SK-N-SH (cell line): ENCODE measurements at regions not wholly inside any gene's neighbourhood (a gene's known extent, or its start where the extent isn't known, plus 50 kb on each side); places are given as distances from the start of the nearest gene placed in this dataset.

Experiments
- CTCF ChIA-PET: fragments of 300-600, 350-600 bp; formaldehyde crosslinking; extraction: SDS; loops from one replicate; lab custom pipeline; 2021; lab: Yijun Ruan, JAX
- POLR2A ChIA-PET: fragments of 350-600 bp; sonication (Branson Sonifier 250); formaldehyde crosslinking; extraction: SDS; loops from one replicate; lab custom pipeline; 2020; ENCODE audit warnings: antibody characterized with exemption, inconsistent platforms; lab: Yijun Ruan, JAX
- DNase-seq: peaks from one replicate; pipeline ENCODE4 v3.0.0; 2012
- H2AFZ ChIP-seq: fragments of 200-600 bp; sonication (generic); 2 replicates; pipeline ENCODE4 v1.8.1; 2016; ENCODE audit warnings: antibody characterized with exemption, mild to moderate bottlenecking, low read depth
- H3F3A ChIP-seq: fragments of 200-600 bp; sonication (generic); replicated peaks from 2 replicates; pipeline ENCODE3; 2016; ENCODE audit warnings: antibody characterized with exemption, mild to moderate bottlenecking; ENCODE audit not compliant: insufficient read depth
- H3K27ac ChIP-seq, 2 experiments: fragments of 200-500 bp in 1 of 2; fragments of 200-600 bp in 1 of 2; sonication (Bioruptor generic) in 1 of 2; sonication (generic), shearing (Covaris generic) in 1 of 2; 2 replicates each; pipeline versions ENCODE4 v1.5.1 to v1.6.1; 2014 to 2016; ENCODE audit warnings: low read depth in 2 of 2, inconsistent platforms in 1 of 2, low read length in 1 of 2, mild to moderate bottlenecking in 1 of 2, mixed read lengths in 1 of 2
- H3K27me3 ChIP-seq: fragments of 200-600 bp; sonication (generic), shearing (Covaris generic); 2 replicates; pipeline ENCODE4 v1.6.1; 2016; ENCODE audit warnings: mixed run types; ENCODE audit not compliant: insufficient read depth
- H3K36me3 ChIP-seq, 2 experiments: fragments of 200-500 bp in 1 of 2; fragments of 200-600 bp in 1 of 2; sonication (Bioruptor generic) in 1 of 2; sonication (generic) in 1 of 2; replicated peaks in 1 of 2; 2 replicates each; pipeline versions ENCODE3 to v1.5.1; 2014 to 2016; ENCODE audit warnings: low read length in 1 of 2, mild to moderate bottlenecking in 1 of 2; ENCODE audit not compliant: insufficient read depth in 2 of 2, control insufficient read depth in 1 of 2
- H3K4me1 ChIP-seq, 2 experiments: fragments of 200-500 bp in 1 of 2; fragments of 200-600 bp in 1 of 2; sonication (Bioruptor generic) in 1 of 2; sonication (generic), shearing (Covaris generic) in 1 of 2; 2 replicates each; pipeline versions ENCODE4 v1.5.1 to v1.6.1; 2014 to 2016; ENCODE audit warnings: low read depth in 1 of 2, low read length in 1 of 2, mixed run types in 1 of 2; ENCODE audit not compliant: insufficient read depth in 2 of 2, control insufficient read depth in 1 of 2
- H3K4me2 ChIP-seq: fragments of 200-600 bp; sonication (generic), shearing (Covaris generic); 2 replicates; pipeline ENCODE4 v1.6.1; 2017; ENCODE audit warnings: mixed run types
- H3K4me3 ChIP-seq, 2 experiments: fragments of 200-500 bp in 1 of 2; fragments of 200-600 bp in 1 of 2; sonication (Bioruptor generic) in 1 of 2; sonication (generic), shearing (Covaris generic) in 1 of 2; 2 replicates each; pipeline versions ENCODE4 v1.5.1 to v1.8.1; 2014 to 2016; ENCODE audit warnings: low read depth in 2 of 2, inconsistent platforms in 1 of 2, low read length in 1 of 2, mild to moderate bottlenecking in 1 of 2, mixed read lengths in 1 of 2, moderate library complexity in 1 of 2
- H3K79me2 ChIP-seq: fragments of 200-600 bp; sonication (generic); 2 replicates; pipeline ENCODE4 v1.8.1; 2017; ENCODE audit warnings: mild to moderate bottlenecking; ENCODE audit not compliant: insufficient read depth
- H3K9ac ChIP-seq: fragments of 200-600 bp; sonication (generic); 2 replicates; pipeline ENCODE4 v1.6.1; 2017; ENCODE audit warnings: mixed run types
- H3K9me2 ChIP-seq: fragments of 200-600 bp; sonication (generic); 2 replicates; pipeline ENCODE4 v1.6.1; 2017; ENCODE audit warnings: mixed run types
- H3K9me3 ChIP-seq: fragments of 200-600 bp; sonication (generic); 2 replicates; pipeline ENCODE4 v1.6.1; 2017; ENCODE audit warnings: mixed run types, mild to moderate bottlenecking, moderate library complexity
- H4K20me1 ChIP-seq: fragments of 200-600 bp; sonication (generic); 2 replicates; pipeline ENCODE4 v1.6.1; 2017; ENCODE audit warnings: mild to moderate bottlenecking, mixed run types; ENCODE audit not compliant: insufficient read depth
- CHD2 ChIP-seq: fragments of 150-350 bp; IDR thresholded peaks from 2 replicates; pipeline ENCODE4 v1.6.1; 2018; ENCODE audit warnings: low read length; ENCODE audit not compliant: partially characterized antibody
- CTCF ChIP-seq: fragments of 200-600 bp; sonication (generic); IDR thresholded peaks from 2 replicates; pipeline ENCODE4 v1.6.1; 2017; ENCODE audit warnings: antibody characterized with exemption, mild to moderate bottlenecking, moderate library complexity
- ELF1 ChIP-seq: IDR thresholded peaks from 2 replicates; pipeline ENCODE4 v1.4.0; 2012
- FOXM1 ChIP-seq: IDR thresholded peaks from 2 replicates; pipeline ENCODE4 v1.4.0; 2012; ENCODE audit warnings: low read depth, mild to moderate bottlenecking
- IRF3 ChIP-seq: fragments of 150-350 bp; IDR thresholded peaks from 2 replicates; pipeline ENCODE4 v1.6.1; 2016; ENCODE audit warnings: mild to moderate bottlenecking, low read depth, low read length
- JUND ChIP-seq: IDR thresholded peaks from 2 replicates; pipeline ENCODE4 v1.4.0; 2012
- MAX ChIP-seq: IDR thresholded peaks from 2 replicates; pipeline ENCODE4 v1.4.0; 2012; ENCODE audit warnings: low read depth
- MEF2A ChIP-seq: IDR thresholded peaks from 2 replicates; pipeline ENCODE4 v1.4.0; 2012; ENCODE audit warnings: low read depth, borderline replicate concordance
- MXI1 ChIP-seq: IDR thresholded peaks from 2 replicates; pipeline ENCODE4 v1.6.1; 2012; ENCODE audit warnings: mild to moderate bottlenecking, low read depth, low read length, improper control_type of control experiment
- NRF1 ChIP-seq: IDR thresholded peaks from 2 replicates; pipeline ENCODE4 v1.6.1; 2012; ENCODE audit warnings: low read depth, mild to moderate bottlenecking, low read length
- POLR2AphosphoS5 ChIP-seq: IDR thresholded peaks from 2 replicates; pipeline ENCODE4 v1.6.1; 2012; ENCODE audit warnings: low read depth, low read length
- RFX5 ChIP-seq: IDR thresholded peaks from 2 replicates; pipeline ENCODE4 v1.6.1; 2012; ENCODE audit warnings: mild to moderate bottlenecking, improper control_type of control experiment, low read length
- SMC3 ChIP-seq: IDR thresholded peaks from 2 replicates; pipeline ENCODE4 v1.6.1; 2012; ENCODE audit warnings: low read depth, low read length, improper control_type of control experiment
- TAF1 ChIP-seq: IDR thresholded peaks from 2 replicates; pipeline ENCODE4 v1.6.1; 2012; ENCODE audit warnings: low read depth, mild to moderate bottlenecking, low read length, moderate library complexity, borderline replicate concordance
- USF2 ChIP-seq: fragments of 150-350 bp; IDR thresholded peaks from 2 replicates; pipeline ENCODE4 v1.6.1; 2017; ENCODE audit warnings: antibody characterized with exemption, low read length, low read depth, borderline replicate concordance
- WGBS: methylation state at CpG from one replicate; pipeline ENCODE4 v1.1.6; 2017; ENCODE audit warnings: low lambda C conversion rate; 5-methylcytosine and 5-hydroxymethylcytosine counted together

GRCh38 chr11:80188076-80188627, 747.3 kb upstream of the TENM4 start (continued):
- TF ChIP-seq CHD2 (no peak), USF2 (no peak), SMC3 (no peak), MAX (no peak), TAF1 (no peak), MEF2A (no peak), MXI1 (no peak), NRF1 (no peak), JUND (no peak), FOXM1 (no peak)
- TF ChIP-seq, all 33 proteins: peak for 0

GRCh38 chr11:80186692-80187091, 745.9 kb upstream of the TENM4 start:
- Histone ChIP-seq H3K9me2 (no peaks in the 10 kb centered on the region), H4K20me1 (no peaks in the 10 kb centered on the region), H3K36me3 (no peaks in the 10 kb centered on the region), H3K4me2 (no peak overlapping the region), H3K4me1 (no peaks in the 10 kb centered on the region), H3K79me2 (no peaks in the 10 kb centered on the region), H3K27ac (no peak overlapping the region), H3K27me3 (no peaks in the 10 kb centered on the region), H3K4me3 (no peak overlapping the region), H3F3A (no peaks in the 10 kb centered on the region), H2AFZ (no peak overlapping the region), H3K9ac (no peak overlapping the region), H3K9me3 (no peaks in the 10 kb centered on the region)
- no peak for TF ChIP-seq RFX5
- no peak for TF ChIP-seq JUND
- TF ChIP-seq IRF3, result no peak
- no peak for TF ChIP-seq POLR2AphosphoS5
- TF ChIP-seq ELF1, result no peak
- no peak for TF ChIP-seq CTCF
- ChIA-PET CTCF (interaction anchor here (0.6 kb wide), 1 partner anchor 178 kb away, joined by 4 read pairs; no protein-coding TSS in a partner anchor), POLR2A (no interaction called here)
- 48% methylated on average over 3 of the region's 3 CpGs for WGBS
- DNase-seq, result no peak
